ENCODE measurements at regions not wholly inside any gene's neighbourhood (a gene's known extent, or its start where the extent isn't known, plus 50 kb on each side); places are given as distances from the start of the nearest gene placed in this dataset.

- Histone ChIP-seq H2BK120ac (ENCODE audit: low read depth, low read length, poor library complexity, severe bottlenecking) (no peak overlapping the region), H3K9me3 (ENCODE audit: control insufficient read depth, low read depth, low read length) (no peaks in the 10 kb centered on the region), H4K8ac (replicated peaks; ENCODE audit: insufficient read length, low read depth, low read length) (no peak overlapping the region), H4K20me1 (ENCODE audit: control insufficient read depth, insufficient read depth, insufficient read length) (no peaks in the 10 kb centered on the region), H2AFZ (ENCODE audit: low read length) (no peak overlapping the region), H3K27ac (ENCODE audit: insufficient read length, low read depth, low read length) (no peak overlapping the region), H2AK5ac (ENCODE audit: insufficient read length, low read length) (no peak overlapping the region), H3K79me2 (ENCODE audit: insufficient read depth, low read length) (no peaks in the 10 kb centered on the region), H3T11ph (ENCODE audit: low read length) (no peak overlapping the region), H3K9ac (ENCODE audit: extremely low read depth, insufficient read length, low read length) (no peak overlapping the region), H3K79me1 (ENCODE audit: insufficient read depth, low read depth, low read length, poor library complexity, severe bottlenecking) (no peaks in the 10 kb centered on the region), H3K14ac (ENCODE audit: insufficient read depth, low read length) (no peak overlapping the region), H2BK5ac (ENCODE audit: insufficient read length, low read length) (no peak overlapping the region), H4K5ac (ENCODE audit: insufficient read length, low read depth, low read length) (no peak overlapping the region), H3K4me2 (ENCODE audit: insufficient read depth, insufficient read length, low read length) (no peak overlapping the region), H2BK15ac (ENCODE audit: low read depth, low read length) (no peak overlapping the region), H2BK12ac (ENCODE audit: insufficient read length, low read depth, low read length) (no peak overlapping the region), H3K4ac (ENCODE audit: low read depth, low read length) (no peak overlapping the region), H3K4me1 (ENCODE audit: insufficient read depth, low read length) (no peaks in the 10 kb centered on the region), H3K56ac (ENCODE audit: insufficient read length, low read depth, low read length) (no peak overlapping the region), H3K18ac (ENCODE audit: insufficient read length, low read depth, low read length) (no peak overlapping the region), H3K27me3 (ENCODE audit: insufficient read depth, low read length) (no peaks in the 10 kb centered on the region), H4K91ac (ENCODE audit: insufficient read length, low read depth, low read length) (no peak overlapping the region), H3K23ac (ENCODE audit: insufficient read length, low read depth, low read length) (no peak overlapping the region), H3K23me2 (ENCODE audit: insufficient read length, low read depth, low read length, poor library complexity, severe bottlenecking) (no peaks in the 10 kb centered on the region), H2BK20ac (ENCODE audit: low read depth, low read length, poor library complexity, severe bottlenecking) (no peak overlapping the region)
- Mint-ChIP-seq H3K27me3 (ENCODE audit: low read depth) (no peaks in the 10 kb centered on the region), H3K36me3 (ENCODE audit: insufficient read depth in 1 of 3, low read depth in 3 of 3) (no peaks in the 10 kb centered on the region), H3K4me1 (no peaks in the 10 kb centered on the region; a peak in 1 of 4 replicates), H3K9me3 (no peaks in the 10 kb centered on the region), H3K27ac (no peak overlapping the region), H3K4me3 (no peak overlapping the region)
- no peak for TF ChIP-seq CTCF (conservative IDR thresholded peaks at IDR 0.05)
- WGBS (ENCODE audit: extremely low coverage, insufficient read length, low lambda C conversion rate): no CpG with 5 or more reads among the region's 4 CpGs
- no peak for DNase-seq
These were observed 387.4 kb upstream of the PDE4D start for GRCh38 chr5:60280943-60281342.

Data from H9 (cell line).